ENCODE measurements at regions not wholly inside any gene's neighbourhood (a gene's known extent, or its start where the extent isn't known, plus 50 kb on each side); places are given as distances from the start of the nearest gene placed in this dataset.

DNA sequence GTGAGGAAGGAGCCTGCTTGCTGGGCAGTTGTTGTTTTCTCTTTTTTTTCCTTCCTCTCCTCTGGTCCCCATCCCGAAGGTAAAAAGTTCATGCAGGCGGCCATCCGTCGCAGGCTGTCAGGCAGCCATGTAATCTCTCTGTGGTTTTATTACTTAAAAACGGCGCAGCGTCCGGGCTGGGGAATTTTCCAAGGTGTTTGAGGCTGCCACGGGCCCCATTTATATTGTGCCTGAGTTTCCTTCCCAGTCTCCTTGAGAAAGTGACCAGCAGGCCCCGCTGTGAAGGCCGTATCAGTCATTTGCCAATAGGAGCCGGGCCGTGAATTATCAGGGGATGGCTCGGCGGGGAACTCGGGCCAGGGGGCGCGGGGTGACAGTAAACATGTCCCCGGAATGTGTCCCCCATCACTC is 289.7 kb downstream of the PBX3 start:
- peaks cover 11% of the 10 kb centered on the region for H3K9me3 Mint-ChIP-seq
- H3K4me1 Mint-ChIP-seq, result peaks cover 49% of the 10 kb centered on the region
- H3K27me3 Mint-ChIP-seq (ENCODE audit: low read depth, poor library complexity), result peaks cover 12% of the 10 kb centered on the region
- DNase-seq, result peak; percentile 65
- H3K4me3 Mint-ChIP-seq, result peak overlapping the region; percentile 67
- TF ChIP-seq, protein P1, sequence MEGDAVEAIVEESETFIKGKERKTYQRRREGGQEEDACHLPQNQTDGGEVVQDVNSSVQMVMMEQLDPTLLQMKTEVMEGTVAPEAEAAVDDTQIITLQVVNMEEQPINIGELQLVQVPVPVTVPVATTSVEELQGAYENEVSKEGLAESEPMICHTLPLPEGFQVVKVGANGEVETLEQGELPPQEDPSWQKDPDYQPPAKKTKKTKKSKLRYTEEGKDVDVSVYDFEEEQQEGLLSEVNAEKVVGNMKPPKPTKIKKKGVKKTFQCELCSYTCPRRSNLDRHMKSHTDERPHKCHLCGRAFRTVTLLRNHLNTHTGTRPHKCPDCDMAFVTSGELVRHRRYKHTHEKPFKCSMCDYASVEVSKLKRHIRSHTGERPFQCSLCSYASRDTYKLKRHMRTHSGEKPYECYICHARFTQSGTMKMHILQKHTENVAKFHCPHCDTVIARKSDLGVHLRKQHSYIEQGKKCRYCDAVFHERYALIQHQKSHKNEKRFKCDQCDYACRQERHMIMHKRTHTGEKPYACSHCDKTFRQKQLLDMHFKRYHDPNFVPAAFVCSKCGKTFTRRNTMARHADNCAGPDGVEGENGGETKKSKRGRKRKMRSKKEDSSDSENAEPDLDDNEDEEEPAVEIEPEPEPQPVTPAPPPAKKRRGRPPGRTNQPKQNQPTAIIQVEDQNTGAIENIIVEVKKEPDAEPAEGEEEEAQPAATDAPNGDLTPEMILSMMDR (IDR thresholded peaks at IDR 0.05), result no peak
- H3K36me3 Mint-ChIP-seq (ENCODE audit: low read depth), result no peaks in the 10 kb centered on the region
- peak overlapping the region; percentile 95 for H3K27ac Mint-ChIP-seq

DNA sequence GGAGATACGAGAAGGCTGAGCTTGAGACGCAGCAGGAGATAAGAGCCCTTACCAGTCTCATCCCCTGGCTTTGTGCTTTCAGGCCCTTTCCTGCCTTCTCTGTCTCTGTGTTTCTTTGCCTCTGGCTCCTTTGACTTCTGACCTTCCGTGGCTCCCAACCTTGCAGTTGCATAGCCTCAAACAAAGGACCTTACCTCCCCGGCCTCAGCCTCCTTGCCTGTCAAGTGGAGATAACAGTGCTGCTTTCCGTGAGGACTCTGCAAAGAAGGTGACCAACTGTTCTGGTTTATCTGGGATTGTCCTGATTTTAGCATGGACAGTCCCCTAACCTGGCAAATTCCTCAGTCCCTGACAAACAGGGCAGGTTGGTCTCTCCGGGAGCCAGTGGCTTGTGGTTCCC is 287.8 kb upstream of the MVB12B start:
- no peak for DNase-seq
- Mint-ChIP-seq H3K27ac (no peak overlapping the region), H3K4me3 (no peak overlapping the region), H3K4me1 (peaks cover 49% of the 10 kb centered on the region), H3K9me3 (peaks cover 30% of the 10 kb centered on the region), H3K27me3 (ENCODE audit: low read depth, poor library complexity) (peaks cover 8% of the 10 kb centered on the region), H3K36me3 (ENCODE audit: low read depth) (no peaks in the 10 kb centered on the region)
- TF ChIP-seq, protein P1 (IDR thresholded peaks at IDR 0.05), result no peak

DNA sequence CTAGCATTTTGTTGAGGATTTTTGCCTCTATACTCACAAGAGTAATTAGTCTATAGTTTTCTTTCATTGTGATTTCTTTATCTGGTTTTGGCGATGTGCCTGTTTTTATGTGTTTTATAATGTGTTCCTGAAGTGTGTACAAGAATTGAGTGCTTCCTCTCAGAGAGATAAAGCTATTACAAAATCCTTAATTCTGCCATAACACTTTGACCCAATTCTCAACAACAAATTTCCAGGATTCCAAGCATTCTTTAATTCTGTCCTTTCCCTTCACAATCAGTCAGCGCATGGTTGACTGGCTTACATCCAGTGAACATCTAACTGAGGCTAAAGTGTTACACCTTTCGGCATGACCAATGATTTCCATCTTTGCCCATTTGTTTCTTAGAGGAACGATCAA is 282.9 kb upstream of the MVB12B start:
- no peak overlapping the region for H3K4me3 Mint-ChIP-seq

DNA sequence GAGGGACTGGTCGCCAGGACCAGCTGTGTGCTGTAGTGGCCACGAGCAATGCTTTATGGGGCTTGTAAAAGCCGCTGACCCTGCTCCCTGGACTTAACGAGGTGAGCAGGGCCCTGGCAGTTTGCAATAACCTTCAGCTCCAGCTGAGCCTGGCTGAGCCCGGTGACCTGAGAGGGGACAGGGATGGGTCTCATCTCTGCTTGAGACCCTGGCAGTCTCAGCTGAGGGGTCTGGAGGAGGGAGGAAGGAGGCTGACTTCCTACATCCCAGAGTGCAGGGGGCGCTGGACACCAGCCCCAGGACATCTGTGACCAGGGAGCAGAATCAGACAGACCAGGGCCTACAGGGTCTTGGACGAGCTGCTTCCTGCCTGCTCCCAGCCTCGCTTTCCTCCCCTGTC is 277.5 kb upstream of the MVB12B start:
- Mint-ChIP-seq H3K4me1 (peaks cover 25% of the 10 kb centered on the region), H3K9me3 (peaks cover 16% of the 10 kb centered on the region), H3K27ac (peak overlapping the region; percentile 66), H3K27me3 (ENCODE audit: low read depth, poor library complexity) (peaks cover 33% of the 10 kb centered on the region), H3K36me3 (ENCODE audit: low read depth) (no peaks in the 10 kb centered on the region), H3K4me3 (no peak overlapping the region)
- TF ChIP-seq, protein P1 (IDR thresholded peaks at IDR 0.05), result no peak
- DNase-seq, result peak; percentile 54

More for the DNA sequence above, 282.9 kb upstream of the MVB12B start:
- Mint-ChIP-seq H3K9me3 (peaks cover 48% of the 10 kb centered on the region), H3K4me1 (peaks cover 11% of the 10 kb centered on the region), H3K27ac (no peak overlapping the region), H3K36me3 (ENCODE audit: low read depth) (no peaks in the 10 kb centered on the region), H3K27me3 (ENCODE audit: low read depth, poor library complexity) (peaks cover 20% of the 10 kb centered on the region)
- TF ChIP-seq, protein P1 (IDR thresholded peaks at IDR 0.05), result no peak
- no peak for DNase-seq

DNA sequence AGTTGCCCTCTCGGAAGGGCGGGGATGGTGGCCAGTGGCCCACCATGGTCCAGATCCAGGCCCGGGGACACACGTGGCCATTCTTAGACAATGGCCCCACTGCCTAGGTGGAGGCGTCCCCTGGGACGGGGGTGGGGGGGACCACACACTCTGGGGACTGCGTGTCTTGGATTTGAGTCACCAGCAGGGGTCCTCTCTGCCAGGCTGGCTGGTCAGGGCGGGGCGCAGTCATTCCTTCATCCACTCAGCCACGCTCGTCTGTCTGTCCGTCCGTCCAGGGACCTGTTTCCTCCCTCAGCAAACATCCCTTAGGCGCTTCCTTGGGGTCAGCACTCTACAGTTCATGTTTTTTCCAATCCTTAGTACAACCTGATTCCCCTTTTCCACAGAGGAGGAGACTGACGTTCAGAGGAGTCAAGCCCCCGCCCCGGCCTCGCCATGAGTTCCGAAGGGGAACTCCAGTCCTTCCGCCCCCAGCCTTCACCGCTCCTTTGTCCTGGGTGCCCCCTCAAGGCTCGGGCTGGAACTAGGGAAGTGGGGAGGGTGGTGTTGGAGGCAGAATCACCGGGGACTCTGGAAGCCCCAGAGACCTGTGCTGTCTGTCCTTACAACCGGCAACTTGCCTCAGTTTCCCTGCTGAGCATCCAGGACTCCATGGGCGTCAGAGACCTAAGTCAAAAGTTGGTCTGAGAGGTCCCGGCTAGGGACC is 276.6 kb upstream of the MVB12B start:
- no peak for DNase-seq
- peaks cover 7% of the 10 kb centered on the region for H3K9me3 Mint-ChIP-seq
- TF ChIP-seq, protein P1 (IDR thresholded peaks at IDR 0.05), result no peak
- H3K27me3 Mint-ChIP-seq (ENCODE audit: low read depth, poor library complexity), result peaks cover 36% of the 10 kb centered on the region
- no peak overlapping the region for H3K4me3 Mint-ChIP-seq
- H3K27ac Mint-ChIP-seq, result no peak overlapping the region
- H3K36me3 Mint-ChIP-seq (ENCODE audit: low read depth), result no peaks in the 10 kb centered on the region
- peaks cover 25% of the 10 kb centered on the region for H3K4me1 Mint-ChIP-seq

DNA sequence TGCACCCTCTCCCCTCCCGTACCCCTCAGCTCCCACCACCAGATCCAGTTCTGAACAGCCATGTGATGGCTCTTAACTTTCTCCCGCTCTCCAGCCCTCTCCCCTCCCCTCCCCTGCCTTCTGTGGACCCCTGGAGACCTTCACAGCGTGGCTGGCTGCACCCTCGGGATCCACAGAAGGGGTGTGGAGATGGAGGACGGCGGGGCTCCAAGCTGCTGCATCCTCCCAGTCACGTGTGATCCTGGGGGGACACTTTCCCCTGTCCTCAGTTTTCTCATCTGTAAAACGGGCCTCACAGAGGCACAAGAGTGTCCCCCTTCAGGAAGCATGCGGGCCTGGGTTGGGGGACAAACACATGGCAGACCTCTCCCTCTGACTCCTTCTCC is 276.0 kb upstream of the MVB12B start:
- DNase-seq, result no peak
- Mint-ChIP-seq H3K27me3 (ENCODE audit: low read depth, poor library complexity) (peaks cover 42% of the 10 kb centered on the region), H3K4me1 (peaks cover 29% of the 10 kb centered on the region), H3K4me3 (no peak overlapping the region), H3K27ac (no peak overlapping the region), H3K9me3 (peaks cover 6% of the 10 kb centered on the region), H3K36me3 (ENCODE audit: low read depth) (no peaks in the 10 kb centered on the region)
- TF ChIP-seq, protein P1 (IDR thresholded peaks at IDR 0.05), result no peak

Data from nephron progenitor cell (in vitro differentiated cells).